ENCODE measurements at regions not wholly inside any gene's neighbourhood (a gene's known extent, or its start where the extent isn't known, plus 50 kb on each side); places are given as distances from the start of the nearest gene placed in this dataset.

- TF ChIP-seq SRSF3 (IDR thresholded peaks at IDR 0.05; ENCODE audit: insufficient read depth, low read length) (no peak), CCNT2 (IDR thresholded peaks at IDR 0.05; ENCODE audit: borderline replicate concordance, extremely low read depth, insufficient read length, low read depth, low read length) (no peak), ARID4B (CRISPR knock-in tag; IDR thresholded peaks at IDR 0.05) (no peak), PREB (CRISPR knock-in tag; IDR thresholded peaks at IDR 0.05) (no peak), ETV6 (IDR thresholded peaks at IDR 0.05; ENCODE audit: borderline replicate concordance in 1 of 2, low read depth in 2 of 2, low read length in 1 of 2) (no peak), ETV6 (CRISPR knock-in tag; IDR thresholded peaks at IDR 0.05; ENCODE audit: borderline replicate concordance) (no peak), HMBOX1 (IDR thresholded peaks at IDR 0.05) (no peak), NUFIP1 (IDR thresholded peaks at IDR 0.05; ENCODE audit: partially characterized antibody) (no peak), BRF2 (IDR thresholded peaks at IDR 0.05; ENCODE audit: borderline replicate concordance, insufficient read depth, insufficient read length) (no peak), ARID3A (IDR thresholded peaks at IDR 0.05; ENCODE audit: borderline replicate concordance, low read depth, low read length) (no peak), ZNF586 (CRISPR knock-in tag; conservative IDR thresholded peaks at IDR 0.05) (no peak), POLR3A (IDR thresholded peaks at IDR 0.05; ENCODE audit: borderline replicate concordance, extremely low read depth, insufficient read depth, insufficient read length) (no peak), TCF3 (CRISPR knock-in tag; IDR thresholded peaks at IDR 0.05) (no peak)
These were observed 193.8 kb upstream of the JUN start (continued) for GRCh38 chr1:58977598-58977997.
